H1 (cell line): ENCODE measurements at regions not wholly inside any gene's neighbourhood (a gene's known extent, or its start where the extent isn't known, plus 50 kb on each side); places are given as distances from the start of the nearest gene placed in this dataset.

Experiments
- CBX5 ChIP-seq: fragments of 300-800, 300-1000 bp; sonication (generic); IDR thresholded peaks from 2 replicates; pipeline ENCODE4 v1.7.1; 2016; ENCODE audit warnings: antibody characterized with exemption, low read length, low read depth
- CEBPB ChIP-seq: IDR thresholded peaks from 2 replicates; pipeline ENCODE4 v1.6.1; 2012; ENCODE audit warnings: low read depth, low read length
- CHD2 ChIP-seq: IDR thresholded peaks from 2 replicates; pipeline ENCODE4 v1.6.1; 2012; ENCODE audit warnings: low read length, improper control_type of control experiment
- CTCF ChIP-seq, 3 experiments: IDR thresholded peaks; 1 replicate in 2 of 3; 2 replicates in 1 of 3; pipeline versions ENCODE4 v1.5.1 to v1.6.1; 2011; ENCODE audit warnings: low read length in 3 of 3, mild to moderate bottlenecking in 3 of 3, inconsistent platforms in 2 of 3, low read depth in 1 of 3, moderate library complexity in 1 of 3; ENCODE audit not compliant: insufficient read depth in 1 of 3; ENCODE audit errors: control extremely low read depth in 1 of 3
- EP300 ChIP-seq, 2 experiments: IDR thresholded peaks; 1 replicate in 1 of 2; 2 replicates in 1 of 2; pipeline ENCODE4 v1.6.1; 2011 to 2012; ENCODE audit warnings: low read depth in 2 of 2, low read length in 2 of 2, mild to moderate bottlenecking in 2 of 2, borderline replicate concordance in 1 of 2, inconsistent platforms in 1 of 2, moderate library complexity in 1 of 2
- EZH2 ChIP-seq: fragments of 200-600 bp; sonication (generic); IDR thresholded peaks from 2 replicates; pipeline ENCODE4 v1.7.1; 2012; ENCODE audit warnings: low read depth, mild to moderate bottlenecking, moderate library complexity, low read length, inconsistent platforms; ENCODE audit not compliant: severe bottlenecking
- MAFK ChIP-seq: IDR thresholded peaks from 2 replicates; pipeline ENCODE4 v1.6.1; 2012; ENCODE audit warnings: low read depth, mild to moderate bottlenecking, improper control_type of control experiment, low read length
- PHF8 ChIP-seq: fragments of 200-600 bp; sonication (generic); conservative IDR thresholded peaks from 2 replicates; pipeline ENCODE4 v1.7.1; 2012; ENCODE audit warnings: low read depth, mild to moderate bottlenecking, inconsistent platforms, low read length, moderate library complexity
- POLR2A ChIP-seq, 2 experiments: IDR thresholded peaks; 1 replicate in 1 of 2; 2 replicates in 1 of 2; pipeline ENCODE4 v1.6.1; 2011; ENCODE audit warnings: low read depth in 2 of 2, low read length in 2 of 2, mild to moderate bottlenecking in 2 of 2; ENCODE audit errors: control extremely low read depth in 1 of 2
- RAD21 ChIP-seq, 2 experiments: IDR thresholded peaks in 1 of 2; conservative IDR thresholded peaks in 1 of 2; 2 replicates each; pipeline ENCODE4 v1.6.1; 2011; ENCODE audit warnings: low read depth in 2 of 2, low read length in 2 of 2, improper control_type of control experiment in 1 of 2, inconsistent platforms in 1 of 2, mild to moderate bottlenecking in 1 of 2, moderate library complexity in 1 of 2
- SUZ12 ChIP-seq: fragments of 200-600 bp; sonication (generic); IDR thresholded peaks from 2 replicates; pipeline ENCODE4 v1.6.1; 2012; ENCODE audit warnings: mild to moderate bottlenecking, inconsistent platforms, low read length, moderate library complexity, mixed read lengths
- YY1 ChIP-seq: IDR thresholded peaks from 2 replicates; pipeline ENCODE4 v1.6.1; 2011; ENCODE audit warnings: low read depth, mild to moderate bottlenecking, low read length

GRCh38 chr10:128485701-128486235 lies 359.5 kb upstream of the MKI67 start:
- no peak for TF ChIP-seq RAD21 (IDR thresholded peaks at IDR 0.05 in 1 of 2, conservative IDR thresholded peaks at IDR 0.05 in 1 of 2; ENCODE audit: low read depth in 2 of 2, low read length in 2 of 2)
- no peak for TF ChIP-seq YY1
- no peak for TF ChIP-seq POLR2A (IDR thresholded peaks at IDR 0.05; ENCODE audit: control extremely low read depth in 1 of 2, low read depth in 2 of 2, low read length in 2 of 2)
- TF ChIP-seq CBX5: no peak
- TF ChIP-seq EZH2: no peak
- TF ChIP-seq CHD2: no peak
- no peak for TF ChIP-seq CEBPB
- TF ChIP-seq SUZ12: no peak
- TF ChIP-seq EP300 (IDR thresholded peaks at IDR 0.05; ENCODE audit: borderline replicate concordance in 1 of 2, low read depth in 2 of 2, low read length in 2 of 2): no peak
- TF ChIP-seq PHF8: no peak
- no peak for TF ChIP-seq MAFK
- no peak for TF ChIP-seq CTCF (IDR thresholded peaks at IDR 0.05; ENCODE audit: control extremely low read depth in 1 of 3, insufficient read depth in 1 of 3, low read depth in 1 of 3, low read length in 3 of 3)
